K562 (cell line): ENCODE measurements at regions not wholly inside any gene's neighbourhood (a gene's known extent, or its start where the extent isn't known, plus 50 kb on each side); places are given as distances from the start of the nearest gene placed in this dataset.

ENCODE experiments used
- CBX2 ChIP-seq: fragments of 200-600 bp; sonication (generic); IDR thresholded peaks from one replicate; pipeline ENCODE4 v1.6.1; 2012; ENCODE audit warnings: mild to moderate bottlenecking, low read length, inconsistent platforms; ENCODE audit not compliant: insufficient read depth, poor library complexity, severe bottlenecking
- CHD2 ChIP-seq: IDR thresholded peaks from 2 replicates; pipeline ENCODE4 v1.6.1; 2011; ENCODE audit warnings: low read depth, low read length
- CTCF ChIP-seq, 3 experiments: IDR thresholded peaks in 2 of 3; conservative IDR thresholded peaks in 1 of 3; 2 replicates each; pipeline ENCODE4 v1.5.1; 2011 to 2012; ENCODE audit warnings: low read length in 3 of 3, mild to moderate bottlenecking in 3 of 3, control low read depth in 2 of 3, improper control_type of control experiment in 1 of 3, inconsistent platforms in 1 of 3, low read depth in 1 of 3, mixed read lengths in 1 of 3, moderate library complexity in 1 of 3; ENCODE audit not compliant: insufficient read depth in 2 of 3
- DMBX1 ChIP-seq: fragments of 250-450 bp; sonication (Bioruptor Pico); IDR thresholded peaks from 2 replicates; pipeline ENCODE4 v1.8.0; 2022; ENCODE audit warnings: inconsistent platforms, mild to moderate bottlenecking, moderate library complexity, borderline replicate concordance
- EZH2 ChIP-seq: IDR thresholded peaks from 2 replicates; pipeline ENCODE4 v1.6.1; 2012; ENCODE audit warnings: low read depth, mild to moderate bottlenecking, inconsistent platforms, low read length, borderline replicate concordance
- FOXA3 ChIP-seq, 2 experiments: fragments of 450-650 bp in 1 of 2; sonication (generic) in 1 of 2; formaldehyde crosslinking; IDR thresholded peaks in 1 of 2; conservative IDR thresholded peaks in 1 of 2; 2 replicates each; pipeline versions ENCODE4 v1.4.0 to v1.8.0; 2020 to 2022; ENCODE audit warnings: mild to moderate bottlenecking in 2 of 2, missing genetic modification reagents in 1 of 2
- HIVEP1 ChIP-seq: fragments of 250-450 bp; sonication (Bioruptor Pico); IDR thresholded peaks from 2 replicates; pipeline ENCODE4 v1.4.0; 2020; ENCODE audit warnings: mild to moderate bottlenecking
- MXI1 ChIP-seq: IDR thresholded peaks from 2 replicates; pipeline ENCODE4 v1.6.1; 2011; ENCODE audit warnings: low read depth, mild to moderate bottlenecking, improper control_type of control experiment, low read length
- POLR2AphosphoS2 ChIP-seq: IDR thresholded peaks from 2 replicates; pipeline ENCODE4 v1.6.1; 2012; ENCODE audit warnings: low read length, improper control_type of control experiment
- POLR2AphosphoS5 ChIP-seq: IDR thresholded peaks from 2 replicates; pipeline ENCODE4 v1.6.1; 2011; ENCODE audit warnings: mild to moderate bottlenecking, low read depth, low read length, moderate library complexity; ENCODE audit not compliant: control insufficient read depth, insufficient read depth
- RBBP5 ChIP-seq: fragments of 200-600 bp; sonication (generic); IDR thresholded peaks from 2 replicates; pipeline ENCODE4 v1.6.1; 2012; ENCODE audit warnings: borderline replicate concordance, mild to moderate bottlenecking, low read length, control low read depth, inconsistent platforms; ENCODE audit not compliant: insufficient read depth, poor library complexity, severe bottlenecking
- ZFP36 ChIP-seq: fragments of 150-350 bp; IDR thresholded peaks from 2 replicates; pipeline ENCODE4 v1.6.1; 2018; ENCODE audit warnings: low read length, low read depth; ENCODE audit not compliant: partially characterized antibody
- TF ChIP-seq, protein P1 (sequence below), 2 experiments: fragments of 250-450 bp in 1 of 2; fragments of 450-650 bp in 1 of 2; sonication (Bioruptor Pico) in 1 of 2; IDR thresholded peaks; 2 replicates each; pipeline versions ENCODE4 v1.6.1 to v1.8.0; 2016 to 2021; ENCODE audit warnings: mild to moderate bottlenecking in 2 of 2, moderate library complexity in 2 of 2, missing compliant biosample characterization in 1 of 2, missing genetic modification characterization in 1 of 2

- TF ChIP-seq FOXA3 (CRISPR knock-in tag; conservative IDR thresholded peaks at IDR 0.05 in 1 of 2, IDR thresholded peaks at IDR 0.05 in 1 of 2) = no peak
- no peak for TF ChIP-seq POLR2AphosphoS5
- TF ChIP-seq MXI1 = no peak
- no peak for TF ChIP-seq RBBP5
- TF ChIP-seq CTCF (IDR thresholded peaks at IDR 0.05 in 2 of 3, conservative IDR thresholded peaks at IDR 0.05 in 1 of 3; ENCODE audit: insufficient read depth in 2 of 3, low read depth in 1 of 3, low read length in 3 of 3) = no peak
- TF ChIP-seq POLR2AphosphoS2 = no peak
- no peak for TF ChIP-seq CBX2
- TF ChIP-seq DMBX1 (CRISPR knock-in tag) = no peak
- TF ChIP-seq ZFP36 = no peak
- TF ChIP-seq EZH2 = no peak
- TF ChIP-seq, protein P1, sequence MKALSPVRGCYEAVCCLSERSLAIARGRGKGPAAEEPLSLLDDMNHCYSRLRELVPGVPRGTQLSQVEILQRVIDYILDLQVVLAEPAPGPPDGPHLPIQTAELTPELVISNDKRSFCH (CRISPR knock-in tag; IDR thresholded peaks at IDR 0.05) = no peak
- TF ChIP-seq, protein P1 (tag; IDR thresholded peaks at IDR 0.05) = no peak
- TF ChIP-seq CHD2 = no peak
- TF ChIP-seq HIVEP1 = no peak
Observed at GRCh38 chr10:30184397-30185033, 125.1 kb upstream of the JCAD start.
